NCI-H1092 (cell line): ENCODE measurements at regions not wholly inside any gene's neighbourhood (a gene's known extent, or its start where the extent isn't known, plus 50 kb on each side); places are given as distances from the start of the nearest gene placed in this dataset.
"Not testable (repeated sequence)": the region's sequence is repeated elsewhere in the genome, so short reads cannot be mapped to it uniquely, and the experiment has no call there.

Experiments
- DNase-seq: peaks from one replicate; lab custom pipeline; 2025; lab: John Stamatoyannopoulos, UW

DNA sequence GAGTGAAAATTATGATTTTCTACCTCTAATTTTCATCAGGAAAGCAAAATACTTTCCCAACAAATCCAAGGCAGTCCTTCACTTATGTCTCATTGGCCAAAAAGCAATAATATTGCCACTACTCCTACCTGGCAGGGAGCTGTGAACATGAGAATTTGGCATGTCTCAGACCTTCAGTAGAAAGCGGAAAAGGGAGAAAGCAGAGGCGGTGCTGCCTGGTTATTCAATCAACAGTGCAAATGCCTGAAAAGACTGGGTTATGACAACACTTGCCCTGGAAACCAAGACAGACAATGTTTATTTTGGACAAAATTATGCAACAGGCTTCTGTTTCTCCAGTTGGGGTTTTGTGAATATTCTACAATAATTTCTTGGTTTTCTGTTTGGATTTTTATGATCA lies 194.4 kb downstream of the TAF11L14 start:
- no peak for DNase-seq

DNA sequence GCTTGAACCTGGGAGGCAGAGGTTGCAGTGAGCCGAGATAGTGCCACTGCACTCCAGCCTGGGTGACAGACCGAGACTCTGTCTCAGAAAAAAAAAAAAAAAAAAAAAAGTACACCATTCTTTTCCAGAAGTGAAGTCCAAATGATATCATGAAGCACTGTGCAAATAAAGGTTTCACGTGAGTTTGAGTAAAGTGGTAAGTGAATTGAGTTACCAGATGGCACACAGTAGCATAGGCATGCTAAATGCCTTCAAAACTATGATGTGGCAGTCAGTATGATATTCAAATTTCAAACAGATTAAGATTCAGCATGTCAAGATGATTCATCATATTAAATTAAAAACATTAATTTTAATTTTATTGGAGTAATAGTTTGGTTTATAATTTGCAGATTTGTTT lies 195.2 kb downstream of the TAF11L14 start:
- DNase-seq: no peak

DNA sequence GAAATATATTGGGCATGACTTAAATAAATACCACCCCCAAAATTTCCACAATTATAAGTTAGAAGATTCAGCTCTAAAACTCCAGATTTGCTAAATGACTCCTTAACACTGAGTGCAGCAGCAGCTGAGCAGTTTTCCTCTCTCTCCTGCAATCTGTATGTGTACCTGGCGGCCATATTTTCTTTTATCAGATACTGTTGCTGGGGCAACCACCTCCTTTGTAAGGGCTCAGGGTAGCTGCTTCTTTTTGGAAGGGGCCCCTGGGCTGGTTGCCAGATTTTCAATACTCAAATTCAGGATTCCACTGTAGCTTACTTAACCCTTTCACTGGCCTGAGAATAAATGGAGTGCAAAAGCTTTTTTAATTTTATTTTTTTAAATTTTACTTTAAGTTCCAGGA lies 197.0 kb downstream of the TAF11L14 start:
- peak; percentile 86 for DNase-seq

DNA sequence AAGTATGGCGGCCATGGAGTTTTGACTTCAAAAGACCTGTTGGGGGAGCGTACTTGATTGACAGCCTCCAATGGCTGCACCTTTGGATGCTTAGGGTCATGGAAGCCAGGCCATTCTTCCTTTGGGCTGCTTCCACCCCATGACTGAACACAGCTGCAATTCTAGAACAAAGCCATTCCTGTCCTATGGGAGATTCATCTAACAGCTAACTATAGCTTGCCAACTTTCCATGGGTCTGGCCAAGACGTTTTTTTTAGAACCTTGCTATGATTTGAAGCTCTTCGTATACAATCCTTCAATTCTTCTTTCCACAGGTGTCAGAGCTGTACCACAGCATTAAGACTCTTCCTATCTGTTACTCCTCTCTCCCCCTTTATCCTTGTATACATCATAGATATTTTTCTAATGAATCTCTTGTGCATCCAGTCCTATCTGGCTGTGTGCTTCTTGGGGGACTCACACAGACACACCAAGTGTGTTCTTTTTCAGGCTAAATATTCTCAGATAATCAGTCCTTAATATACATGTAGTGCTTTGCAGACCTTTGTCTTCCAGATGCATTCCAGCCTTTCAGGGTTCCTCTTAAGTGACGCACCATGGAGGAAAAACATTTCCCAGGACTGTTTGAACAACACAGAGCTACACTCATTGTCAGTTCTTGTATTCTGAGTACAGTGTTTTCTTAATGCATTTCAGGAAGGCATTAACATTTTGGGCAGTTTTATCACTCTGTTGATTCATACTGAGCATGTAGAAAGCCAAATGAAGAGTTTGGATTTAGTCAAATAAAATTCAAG lies 198.9 kb downstream of the TAF11L14 start:
- no peak for DNase-seq

DNA sequence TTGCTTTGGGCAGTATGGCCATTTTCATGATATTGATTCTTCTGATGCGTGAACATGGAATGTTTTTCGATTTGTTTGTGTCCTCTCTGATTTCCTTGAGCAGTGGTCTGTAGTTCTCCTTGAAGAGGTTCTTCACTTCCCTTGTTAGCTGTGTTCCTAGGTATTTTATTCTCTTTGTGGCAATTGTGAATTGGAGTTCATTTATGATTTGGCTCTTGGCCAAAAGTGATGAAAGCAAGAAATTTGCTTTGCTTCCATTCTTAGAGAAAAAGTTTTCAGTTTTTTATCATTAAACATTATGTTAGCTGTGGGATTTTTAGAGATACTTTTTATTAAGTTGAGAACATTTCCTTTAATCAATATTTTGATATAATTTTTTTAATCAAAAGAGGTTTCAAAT lies 203.5 kb downstream of the TAF11L14 start:
- no peak for DNase-seq

DNA sequence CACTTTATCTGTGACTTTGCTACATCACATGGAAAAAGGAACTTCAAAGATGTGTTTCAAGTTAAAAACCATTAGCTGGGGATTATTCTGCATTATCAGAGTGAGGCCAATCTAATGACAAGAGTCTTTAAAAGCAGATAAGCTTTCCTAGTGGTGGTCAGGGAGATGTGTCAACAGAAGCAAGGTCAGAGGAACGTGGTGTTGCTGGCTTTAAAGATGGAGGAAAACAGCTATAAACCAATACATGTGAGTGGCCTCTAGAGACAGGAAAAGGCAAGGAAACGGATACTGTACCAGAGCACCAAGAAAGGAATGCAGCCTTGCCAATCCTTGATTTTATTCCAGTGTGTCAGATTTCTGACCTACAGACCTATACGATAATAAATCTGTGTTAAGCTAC lies 204.2 kb downstream of the TAF11L14 start:
- no peak for DNase-seq

DNA sequence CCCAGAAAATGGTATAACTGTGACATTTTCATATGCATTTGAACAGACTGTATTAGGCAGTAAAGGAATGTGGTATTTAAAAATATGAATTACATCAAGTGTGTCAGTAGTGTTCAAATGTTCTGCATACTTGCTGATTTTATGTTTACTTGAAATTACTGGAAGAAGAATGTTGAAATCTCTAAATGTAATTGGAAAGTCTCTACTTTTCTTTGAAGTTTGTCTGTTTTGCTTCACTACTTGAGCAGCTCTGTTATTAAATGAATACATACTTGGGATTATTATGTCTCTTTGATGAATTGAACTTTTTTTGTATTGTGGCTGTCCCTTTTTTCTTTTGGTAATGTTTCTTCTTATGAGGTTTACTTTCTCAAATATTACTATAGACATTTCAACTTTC lies 205.6 kb downstream of the TAF11L14 start:
- DNase-seq: no peak

DNA sequence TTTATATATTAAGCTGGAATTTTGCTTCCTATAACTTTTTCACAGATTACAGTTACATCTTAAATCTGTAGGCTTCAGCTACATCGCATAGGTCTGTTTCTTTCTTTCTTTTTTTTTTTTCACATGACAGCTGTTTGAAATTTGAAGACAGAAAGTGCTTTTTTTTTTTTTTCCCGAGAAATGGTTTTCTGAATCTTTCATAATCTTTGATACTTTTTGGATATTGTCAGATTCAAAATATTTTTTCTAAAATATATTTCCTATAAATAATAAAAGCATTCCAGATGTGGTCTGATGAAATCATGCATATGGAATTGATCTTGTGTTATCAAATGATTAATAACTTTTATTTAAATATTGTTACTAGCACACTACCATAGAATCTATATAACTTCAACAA lies 212.2 kb downstream of the TAF11L14 start:
- no peak for DNase-seq

DNA sequence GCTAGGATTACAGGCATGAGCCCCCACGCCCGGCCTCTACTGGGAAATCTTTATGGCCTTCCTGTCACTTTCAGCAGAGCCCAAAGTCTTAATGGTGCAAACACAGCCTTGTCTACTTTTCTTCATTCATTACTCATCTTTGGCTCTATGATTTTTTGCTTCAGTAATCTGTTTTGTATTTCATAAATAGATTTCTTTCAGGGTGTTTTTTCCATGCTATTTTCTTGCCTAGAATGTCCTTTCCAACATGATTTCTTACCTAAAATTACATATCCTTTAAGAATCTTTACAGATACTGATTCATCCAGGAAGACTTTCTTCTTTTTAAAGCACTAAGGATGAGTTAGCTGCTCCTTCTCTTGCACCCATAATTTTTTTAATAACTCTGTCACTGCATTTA lies 213.0 kb downstream of the TAF11L14 start:
- no peak for DNase-seq

DNA sequence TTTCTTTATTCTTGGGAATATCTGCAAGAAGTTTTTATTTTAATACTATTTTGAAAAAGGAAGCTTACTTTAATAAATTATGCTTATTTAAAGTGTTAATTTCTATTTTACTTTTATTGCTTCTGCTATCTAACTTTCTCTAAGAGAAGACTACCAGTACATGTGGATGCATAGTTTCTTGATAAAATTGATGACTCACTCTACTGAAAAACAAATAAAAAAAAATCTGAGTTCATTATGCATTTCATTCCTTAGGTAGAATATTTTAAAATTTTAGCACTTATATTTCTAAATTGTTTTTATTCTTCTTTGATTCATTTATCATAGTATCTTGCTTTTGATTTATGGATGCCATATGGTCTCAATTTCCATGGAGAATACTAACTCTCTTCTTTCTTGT lies 217.9 kb downstream of the TAF11L14 start:
- no peak for DNase-seq

DNA sequence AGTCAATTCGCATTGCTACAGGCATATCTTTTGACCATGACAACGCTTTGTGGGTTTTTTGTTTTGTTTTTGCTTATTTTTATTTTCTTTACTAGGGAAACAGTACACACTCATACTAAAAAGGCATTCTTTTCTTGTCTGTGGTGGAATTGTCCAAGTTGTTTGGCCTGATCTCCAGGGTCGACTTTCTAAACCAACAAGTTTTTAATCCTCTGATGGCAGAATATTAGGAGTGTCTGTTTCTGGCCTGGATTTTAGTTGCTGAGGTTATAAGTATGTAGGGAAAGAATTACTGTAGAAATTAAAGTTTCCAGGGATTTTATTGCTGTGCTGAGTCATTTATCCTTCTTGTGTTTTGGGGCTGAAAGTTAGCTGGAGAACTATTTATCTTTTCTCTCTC lies 218.5 kb downstream of the TAF11L14 start:
- DNase-seq: no peak

DNA sequence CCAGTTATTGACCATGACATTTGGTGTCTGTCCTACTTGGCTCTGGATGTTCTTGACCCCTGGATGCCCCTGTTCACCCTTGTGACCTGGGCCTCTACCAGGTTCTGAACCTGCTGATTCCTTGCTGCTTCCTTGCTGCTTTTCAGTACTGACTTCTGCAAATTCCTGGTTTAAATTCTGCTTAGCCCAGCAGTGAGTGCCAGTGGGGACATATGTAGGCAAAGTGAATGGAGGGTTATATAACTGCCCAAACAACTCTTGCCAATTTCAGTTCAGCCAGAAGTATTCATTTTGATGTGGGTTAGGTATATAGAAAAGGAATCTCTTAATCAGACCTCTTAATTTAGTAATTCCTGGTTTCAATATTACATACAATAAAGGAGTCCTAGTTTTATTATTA lies 220.6 kb downstream of the TAF11L14 start:
- DNase-seq: no peak

DNA sequence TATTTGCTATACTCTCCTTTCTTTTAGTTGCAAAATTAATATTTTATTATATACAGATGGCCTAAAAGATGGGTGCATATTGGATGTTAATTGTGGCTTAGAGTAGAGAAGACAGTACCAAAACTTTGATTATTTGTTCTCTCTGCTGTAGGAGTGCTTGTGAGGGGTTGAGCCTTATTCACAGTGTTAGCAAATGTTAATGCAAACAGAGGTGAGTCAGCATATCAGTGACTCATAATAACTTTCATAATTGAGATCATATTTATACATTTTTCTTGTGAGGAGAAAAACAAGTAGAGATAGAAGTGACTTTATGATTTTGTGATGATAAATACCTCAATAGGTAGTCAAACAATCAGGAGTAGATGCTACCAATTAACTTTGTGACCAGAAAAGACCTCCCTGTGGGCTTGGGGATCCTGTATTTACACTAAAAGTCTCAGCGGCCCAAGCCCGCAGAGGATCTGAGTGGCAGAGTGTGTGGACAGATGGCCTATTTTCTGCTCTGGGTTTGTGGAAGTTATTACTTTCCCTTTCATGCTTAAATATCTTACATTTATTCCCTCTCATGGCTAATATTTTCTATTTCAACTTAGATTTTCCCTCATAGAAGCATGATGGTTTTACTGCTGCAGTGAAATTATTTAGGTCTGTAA lies 226.5 kb downstream of the TAF11L14 start:
- DNase-seq: no peak

DNA sequence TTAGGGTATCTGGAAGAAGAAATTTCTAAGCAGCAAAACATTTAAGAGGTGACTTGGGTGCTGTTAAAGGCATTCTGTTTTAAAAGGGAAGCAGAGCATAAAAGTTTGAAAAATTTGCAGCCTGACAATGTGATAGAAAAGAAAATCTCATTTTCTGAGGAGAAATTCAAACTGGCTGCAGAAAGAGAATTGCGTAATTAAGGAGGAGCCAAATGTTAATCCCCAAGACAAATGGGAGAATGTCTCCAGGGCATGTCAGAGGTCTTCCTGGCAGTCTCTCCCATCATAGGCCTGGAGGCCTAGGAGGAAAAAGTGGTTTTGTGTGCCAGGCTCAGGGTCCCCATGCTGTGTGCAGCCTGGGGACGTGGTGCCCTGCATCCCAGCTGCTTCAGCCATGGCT lies 230.6 kb downstream of the TAF11L14 start:
- not testable (repeated sequence) for DNase-seq

DNA sequence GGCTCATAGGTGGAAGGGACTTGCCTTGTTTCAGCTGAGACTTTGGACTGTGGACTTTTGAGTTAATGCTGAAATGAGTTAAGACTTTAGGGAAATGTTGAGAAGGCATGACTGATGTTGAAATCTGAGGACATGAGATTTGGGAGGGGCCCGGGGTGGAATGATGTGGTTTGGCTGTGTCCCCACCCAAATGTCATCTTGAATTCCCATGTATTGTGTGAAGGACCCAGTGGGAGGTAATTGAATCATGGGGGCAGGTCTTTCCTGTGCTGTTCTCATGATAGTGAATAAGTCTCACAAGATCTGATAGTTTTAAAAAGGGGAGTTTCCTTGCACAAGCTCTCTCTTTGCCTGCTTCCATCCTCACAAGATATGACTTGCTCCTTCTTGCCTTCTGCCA lies 231.7 kb downstream of the TAF11L14 start:
- not testable (repeated sequence) for DNase-seq

DNA sequence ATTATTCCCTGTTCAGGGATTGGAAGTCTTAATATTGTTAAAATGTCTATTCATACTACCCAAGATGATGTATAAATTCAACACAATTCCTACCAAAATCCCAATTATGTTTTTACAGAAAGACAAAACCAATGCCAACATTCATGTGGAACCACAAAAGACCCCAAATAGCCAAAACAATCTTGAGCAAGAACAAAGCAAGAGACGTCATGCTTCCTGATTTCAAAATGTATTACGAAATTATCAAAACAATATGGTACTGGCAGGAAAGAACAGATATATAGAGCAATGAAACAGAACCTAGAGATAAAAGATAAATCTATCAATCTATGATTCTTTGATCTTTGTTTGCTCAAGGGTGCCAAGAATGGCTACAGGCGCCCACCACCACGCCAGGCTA lies 237.9 kb downstream of the TAF11L14 start:
- no peak for DNase-seq

DNA sequence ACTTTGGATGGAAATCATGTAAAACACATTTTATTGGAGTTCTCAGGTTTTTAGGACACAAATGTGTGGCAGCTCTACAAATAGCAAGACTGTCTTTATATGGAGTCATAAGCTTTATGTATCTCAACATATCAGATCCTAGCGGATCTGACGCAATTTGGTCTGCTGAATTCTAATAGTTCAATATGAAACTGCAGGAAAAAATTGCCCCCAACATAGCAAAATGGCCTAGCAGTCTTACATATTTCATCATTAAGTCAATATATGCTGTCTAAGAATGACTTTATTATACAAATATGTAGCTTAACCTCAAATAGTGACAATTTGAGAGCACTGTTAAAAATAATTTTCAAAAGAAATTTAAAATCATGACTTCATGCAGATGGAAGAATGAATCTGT lies 244.3 kb downstream of the TAF11L14 start:
- no peak for DNase-seq

DNA sequence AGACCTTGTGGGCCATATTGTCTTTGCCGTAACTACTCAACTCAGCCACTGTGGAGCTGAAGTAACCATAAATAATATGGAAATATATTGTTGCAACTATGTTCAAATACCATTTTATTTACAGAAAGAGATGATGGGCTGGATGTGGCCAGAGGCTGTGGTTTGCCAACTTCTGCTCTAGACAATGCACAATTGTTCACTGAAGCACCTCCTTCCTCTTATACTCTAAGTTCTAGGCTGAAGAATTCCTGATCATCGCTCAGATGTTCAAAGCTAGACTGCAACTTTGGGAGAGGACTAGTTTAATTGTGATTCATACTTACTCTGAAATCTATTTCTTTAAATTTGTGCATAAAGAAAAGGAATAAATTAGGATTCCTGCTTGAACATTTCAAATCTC lies 245.0 kb downstream of the TAF11L14 start:
- no peak for DNase-seq

DNA sequence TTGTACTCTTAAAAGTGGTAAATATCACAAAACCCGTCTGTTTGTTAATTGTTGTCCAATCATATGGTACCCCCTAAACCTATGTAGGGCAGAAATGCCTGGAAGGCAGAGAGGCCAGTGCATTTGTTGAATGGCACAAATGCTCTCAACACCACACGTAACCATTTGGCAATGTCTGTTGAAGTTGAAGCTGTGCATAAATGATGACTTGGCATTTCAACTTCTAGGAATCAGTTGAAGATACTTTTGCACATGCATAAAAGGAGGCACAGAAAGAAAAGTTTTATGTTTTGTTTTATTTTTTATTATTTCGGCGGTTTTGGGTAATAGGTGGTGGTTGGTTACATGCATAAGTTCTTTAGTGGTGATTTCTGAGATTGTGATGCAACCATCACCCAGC lies 246.6 kb downstream of the TAF11L14 start:
- DNase-seq: no peak

DNA sequence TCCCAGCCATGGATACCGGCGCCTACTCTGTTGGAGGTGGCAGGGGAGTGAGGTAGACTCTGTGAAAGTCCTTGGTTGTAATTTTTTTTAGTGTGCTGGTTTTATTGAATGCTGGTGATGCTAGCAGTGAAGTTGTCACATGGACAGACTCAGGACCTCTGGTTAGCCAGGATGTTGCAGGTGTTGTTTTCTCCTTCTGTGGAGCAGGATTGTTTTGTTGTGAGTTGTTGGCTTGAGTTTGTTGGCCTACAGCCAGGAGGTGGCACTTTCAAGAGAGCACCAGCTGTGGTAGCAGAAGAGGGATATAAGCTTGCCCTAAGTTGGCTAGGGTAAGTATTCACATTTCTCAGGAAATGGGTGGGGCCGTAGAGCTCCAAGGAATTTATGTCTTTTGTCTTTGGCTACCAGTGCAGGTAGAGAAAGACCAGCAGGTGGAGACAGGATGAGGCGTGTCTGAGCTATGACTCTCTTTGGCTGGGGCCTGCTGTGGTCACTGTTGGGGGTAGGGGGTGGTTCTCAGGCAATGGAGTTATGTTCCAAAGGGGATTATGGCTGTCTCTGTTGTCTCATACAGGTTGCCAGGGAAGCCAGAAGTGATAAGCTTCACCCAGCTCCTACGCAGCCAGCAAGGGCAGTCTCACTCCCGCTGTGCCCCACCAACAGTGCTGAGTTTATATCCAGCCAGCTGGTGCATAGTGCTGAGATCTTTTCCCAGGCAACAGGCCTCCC lies 248.7 kb downstream of the TAF11L14 start:
- DNase-seq: no peak

DNA sequence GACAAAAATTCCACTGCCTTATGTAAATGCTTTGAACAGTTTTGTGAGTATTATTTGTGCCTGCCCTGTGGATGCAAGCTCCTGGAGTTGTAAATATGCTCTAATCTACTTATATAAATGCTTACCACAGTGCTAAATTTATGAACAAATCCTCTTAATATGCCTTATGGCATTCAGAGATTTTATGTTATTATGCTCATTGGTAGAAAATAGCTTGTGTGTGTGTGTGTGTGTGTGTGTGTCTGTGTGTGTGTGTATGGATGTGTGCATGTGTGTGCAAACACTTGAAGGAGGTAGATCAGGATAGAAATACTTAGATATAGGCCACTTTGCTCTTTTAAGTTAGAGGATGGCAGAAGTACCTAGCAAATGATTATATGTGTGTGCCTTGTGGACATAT lies 253.9 kb downstream of the TAF11L14 start:
- DNase-seq: no peak

DNA sequence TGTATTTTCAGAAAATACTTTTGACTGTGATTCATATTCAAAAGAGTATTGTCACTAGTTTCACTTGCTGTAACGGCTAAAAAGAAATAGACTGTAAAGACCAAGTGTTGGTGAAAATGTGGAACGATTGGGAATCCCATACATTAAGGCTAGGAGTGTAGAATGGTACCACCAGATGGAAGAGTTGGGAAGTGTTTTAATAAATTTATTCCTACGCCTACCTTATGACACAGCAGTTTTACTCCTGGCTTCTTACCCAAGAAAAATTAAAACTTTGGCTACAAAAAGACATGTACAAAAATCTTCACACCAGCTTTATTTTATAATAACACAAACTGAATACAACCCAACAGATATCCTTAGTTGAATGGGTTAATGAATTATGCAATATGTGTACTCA lies 256.2 kb downstream of the TAF11L14 start:
- no peak for DNase-seq

DNA sequence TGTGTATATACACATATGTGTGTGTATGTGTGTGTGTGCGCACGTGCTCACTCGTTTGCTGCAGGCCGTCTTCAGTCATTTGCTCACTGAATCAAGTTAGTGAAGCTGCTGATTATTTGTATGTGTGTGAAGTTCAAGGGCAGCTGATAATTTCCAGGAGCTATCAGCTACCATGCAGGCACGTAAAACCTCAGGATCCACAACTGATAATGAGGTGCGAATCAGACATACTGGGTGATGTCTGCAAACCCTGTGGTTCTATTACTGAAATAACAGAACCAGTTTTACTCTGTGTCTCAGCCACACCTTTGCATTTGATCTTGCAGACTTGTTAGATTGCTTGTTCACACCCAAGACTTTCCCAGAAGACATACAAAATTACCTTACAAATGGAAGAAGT lies 257.6 kb downstream of the TAF11L14 start:
- DNase-seq: no peak
